Heart right ventricle (tissue), 16 donors: ENCODE measurements at regions not wholly inside any gene's neighbourhood (a gene's known extent, or its start where the extent isn't known, plus 50 kb on each side); places are given as distances from the start of the nearest gene placed in this dataset.
A peak's percentile ranks its signal among the peaks of the same experiment; 100 is the strongest.

Source experiments
- ATAC-seq, 8 donors: fragments of 200-7000 bp; cut with Tn5 transposase; one replicate each; pipeline ENCODE4 v1.9.1; 2020; ENCODE audit warnings: mild to moderate bottlenecking in 8 of 8, moderate library complexity in 8 of 8, moderate number of reproducible peaks in 1 of 8
- DNase-seq, 2 donors: peaks; one replicate each; pipeline ENCODE4 v3.0.0-alpha.2; 2020
- H3K27ac ChIP-seq, 10 donors: fragments of 200-600 bp; sonication (generic) in 2 of 10; one replicate each; pipeline versions ENCODE4 v1.5.0 to v1.8.0; 2020 to 2022; ENCODE audit warnings: mild to moderate bottlenecking in 3 of 10
- H3K27me3 ChIP-seq, 7 donors: fragments of 200-600 bp; one replicate each; pipeline ENCODE4 v1.8.0; 2021 to 2022; ENCODE audit warnings: mild to moderate bottlenecking in 2 of 7
- H3K36me3 ChIP-seq, 9 donors: fragments of 200-600 bp; sonication (generic) in 1 of 9; one replicate each; pipeline versions ENCODE4 v1.5.0 to v1.8.0; 2020 to 2022; ENCODE audit warnings: mild to moderate bottlenecking in 2 of 9
- H3K4me1 ChIP-seq, 9 donors: fragments of 200-600 bp; sonication (generic) in 1 of 9; one replicate each; pipeline versions ENCODE4 v1.5.0 to v1.8.0; 2020 to 2022; ENCODE audit warnings: mild to moderate bottlenecking in 4 of 9
- H3K4me3 ChIP-seq, 10 donors: fragments of 200-600 bp; sonication (generic) in 2 of 10; one replicate each; pipeline versions ENCODE4 v1.5.0 to v1.8.0; 2020 to 2022; ENCODE audit warnings: mild to moderate bottlenecking in 7 of 10, moderate library complexity in 2 of 10
- H3K9me3 ChIP-seq, 11 donors: fragments of 200-600 bp in 10 of 11; sonication (generic) in 2 of 11; one replicate each; pipeline versions ENCODE4 v1.5.0 to v1.8.0; 2013 to 2022; ENCODE audit warnings: mild to moderate bottlenecking in 2 of 11, control low read depth in 1 of 11, moderate library complexity in 1 of 11
- WGBS, 2 donors: extraction: QIAGEN DNeasy Blood & Tissue Kit; methylation state at CpG; one replicate each; pipeline ENCODE4 v1.1.7; 2013; ENCODE audit warnings: inconsistent platforms in 1 of 2; 5-methylcytosine and 5-hydroxymethylcytosine counted together
- intact Hi-C, 10 donors: fragments of 100-400 bp; cut with DNase I; formaldehyde crosslinking; loops; one replicate each; pipeline versions ENCODE4 v1.11.1 to v1.14.2; 2022
- TF ChIP-seq, protein P1 (sequence below), 9 donors: fragments of 200-600 bp; sonication (generic) in 2 of 9; IDR thresholded peaks; one replicate each; pipeline versions ENCODE4 v1.5.0 to v1.8.0; 2021 to 2022; ENCODE audit warnings: antibody characterized with exemption in 9 of 9, mild to moderate bottlenecking in 5 of 9, moderate library complexity in 1 of 9
- donor health status: Arrhythmogenic right ventricular cardiomyopathy.
- donor health status: ischemic (EF 13 %, LVEDD 7.1; RV severe dilation, severe dysfunction).
- donor health status: healthy with polysubstance abuse.
- donor health status: DM: no; HTN: yes; CAD: no.
- donor health status: DM: no; HTN: no; CAD: no.
- donor health status: ischemic (EF 25% LVEDD 6.9; RV normal size, moderate dysfunction).
- donor health status: ischemic (EF 25% LVEDD 5.7; RV mildly dilated, moderate dysfunction).
- donor health status: healthy.
- donor health status: DM: yes; HTN: yes; CAD: no.
- donor health status: Ischemic cardiomyopathy.
- donor health status: ischemic (EF 35%, LVEDD 5.7; RV mildly dilated, moderate dysfunction).
- donor health status: nonischemic (EF 11% LVEDD 7.7; RV severe dilation, severe dysfunction).
- donor health status: DM: yes; HTN: yes; CAD: no.
- donor health status: PGD.
- donor health status: ischemic (EF 29% LVEDD 5.4; RV normal size, mild dysfunction).
- donor health status: nonischemic (EF 23%, LVEDD 6.1; RV moderate dilation, normal function).

- DNase-seq, result no peak
- Histone ChIP-seq H3K9me3 (no peaks in the 10 kb centered on the region), H3K4me3 (no peak overlapping the region), H3K27ac (peak overlapping the region in 1 of 10 donors; percentile 46), H3K4me1 (no peaks in the 10 kb centered on the region), H3K27me3 (no peaks in the 10 kb centered on the region), H3K36me3 (no peaks in the 10 kb centered on the region)
- ATAC-seq, result no peak
- intact Hi-C loops, result loop anchor here in 6 of 10 donors (2.0 to 10.0 kb wide), 3 partner anchors 241 to 248 kb away; no protein-coding TSS in a partner anchor
- TF ChIP-seq, protein P1, sequence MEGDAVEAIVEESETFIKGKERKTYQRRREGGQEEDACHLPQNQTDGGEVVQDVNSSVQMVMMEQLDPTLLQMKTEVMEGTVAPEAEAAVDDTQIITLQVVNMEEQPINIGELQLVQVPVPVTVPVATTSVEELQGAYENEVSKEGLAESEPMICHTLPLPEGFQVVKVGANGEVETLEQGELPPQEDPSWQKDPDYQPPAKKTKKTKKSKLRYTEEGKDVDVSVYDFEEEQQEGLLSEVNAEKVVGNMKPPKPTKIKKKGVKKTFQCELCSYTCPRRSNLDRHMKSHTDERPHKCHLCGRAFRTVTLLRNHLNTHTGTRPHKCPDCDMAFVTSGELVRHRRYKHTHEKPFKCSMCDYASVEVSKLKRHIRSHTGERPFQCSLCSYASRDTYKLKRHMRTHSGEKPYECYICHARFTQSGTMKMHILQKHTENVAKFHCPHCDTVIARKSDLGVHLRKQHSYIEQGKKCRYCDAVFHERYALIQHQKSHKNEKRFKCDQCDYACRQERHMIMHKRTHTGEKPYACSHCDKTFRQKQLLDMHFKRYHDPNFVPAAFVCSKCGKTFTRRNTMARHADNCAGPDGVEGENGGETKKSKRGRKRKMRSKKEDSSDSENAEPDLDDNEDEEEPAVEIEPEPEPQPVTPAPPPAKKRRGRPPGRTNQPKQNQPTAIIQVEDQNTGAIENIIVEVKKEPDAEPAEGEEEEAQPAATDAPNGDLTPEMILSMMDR (IDR thresholded peaks at IDR 0.05), result no peak
These were observed 101.9 kb upstream of the ANO3 start for GRCh38 chr11:26229981-26230380.

GRCh38 chr11:26231252-26231661 lies 100.7 kb upstream of the ANO3 start:
- Histone ChIP-seq H3K4me1 (no peaks in the 10 kb centered on the region), H3K4me3 (no peak overlapping the region), H3K36me3 (no peaks in the 10 kb centered on the region), H3K9me3 (no peaks in the 10 kb centered on the region), H3K27me3 (no peaks in the 10 kb centered on the region), H3K27ac (no peak overlapping the region)
- TF ChIP-seq, protein P1 (IDR thresholded peaks at IDR 0.05), result no peak
- no peak for DNase-seq
- intact Hi-C loops, result loop anchor here in 1 of 10 donors (10.0 kb wide), 1 partner anchor 246 kb away; no protein-coding TSS in a partner anchor
- no peak for ATAC-seq
- 78 to 79% methylated on average over 3 of the region's 3 CpGs for WGBS, 2 donors

DNA sequence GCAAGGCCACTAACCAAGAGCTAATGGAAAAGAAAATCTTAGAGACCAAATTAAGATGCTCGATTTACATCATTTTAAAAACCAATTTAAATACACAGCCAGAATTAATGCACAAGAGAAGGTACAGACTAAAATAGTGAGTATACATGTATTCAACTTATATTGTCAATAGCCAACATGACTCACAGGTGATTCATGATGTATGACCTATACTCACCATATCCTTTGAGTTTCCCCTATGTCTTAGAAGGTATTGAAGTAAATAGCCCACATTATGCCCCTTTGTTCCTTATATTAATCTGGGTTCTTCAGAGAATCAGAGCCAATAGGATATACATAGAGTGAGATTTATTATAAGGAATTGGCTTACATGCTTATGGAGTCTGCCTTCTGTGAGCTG lies 97.5 kb upstream of the ANO3 start:
- Histone ChIP-seq H3K27me3 (no peaks in the 10 kb centered on the region), H3K9me3 (no peaks in the 10 kb centered on the region), H3K27ac (no peak overlapping the region), H3K4me3 (no peak overlapping the region), H3K4me1 (no peaks in the 10 kb centered on the region), H3K36me3 (no peaks in the 10 kb centered on the region)
- TF ChIP-seq, protein P1 (IDR thresholded peaks at IDR 0.05), result no peak
- no peak for ATAC-seq
- WGBS, 2 donors, result 89 to 91% methylated on average over 1 of the region's 1 CpG
- intact Hi-C loops, result loop anchor here in 1 of 10 donors (10.0 kb wide), 1 partner anchor 250 kb away; no protein-coding TSS in a partner anchor
- no peak for DNase-seq

DNA sequence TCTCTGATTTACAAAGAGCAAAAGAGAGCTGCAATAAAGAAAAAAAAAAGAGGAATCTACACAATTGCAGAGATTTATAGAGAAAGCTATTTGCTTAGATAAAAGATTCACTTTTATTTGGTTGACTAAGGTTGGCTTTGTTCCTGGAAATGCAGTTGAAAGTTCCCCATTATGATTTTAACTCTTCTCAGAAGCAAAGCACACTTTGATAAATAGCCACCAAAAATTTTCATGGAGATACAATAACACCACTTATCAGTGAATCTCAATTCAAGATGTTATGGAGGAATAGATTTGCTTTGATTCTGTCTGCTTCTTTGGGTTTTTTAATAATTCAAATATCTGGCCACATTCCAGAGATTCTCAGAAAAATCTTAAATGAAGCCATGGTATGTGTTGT lies 88.5 kb upstream of the ANO3 start:
- no peaks in the 10 kb centered on the region for H3K4me1 ChIP-seq
- no peak for ATAC-seq
- H3K27ac ChIP-seq, result no peak overlapping the region
- TF ChIP-seq, protein P1 (IDR thresholded peaks at IDR 0.05), result no peak
- no peaks in the 10 kb centered on the region for H3K27me3 ChIP-seq
- DNase-seq, result no peak
- H3K4me3 ChIP-seq, result no peak overlapping the region
- H3K9me3 ChIP-seq, result no peaks in the 10 kb centered on the region
- H3K36me3 ChIP-seq, result no peaks in the 10 kb centered on the region
- intact Hi-C loops, result no loop called here
